GM19025 (cell line): ENCODE measurements at regions not wholly inside any gene's neighbourhood (a gene's known extent, or its start where the extent isn't known, plus 50 kb on each side); places are given as distances from the start of the nearest gene placed in this dataset.
"Not testable (repeated sequence)": the region's sequence is repeated elsewhere in the genome, so short reads cannot be mapped to it uniquely, and the experiment has no call there.

Experiments
- ATAC-seq: cut with Tn5 transposase; IDR thresholded peaks from one replicate; pipeline ENCODE4 v1.9.1; 2021; ENCODE audit warnings: mild to moderate bottlenecking, low read depth, moderate library complexity; ENCODE audit not compliant: unreplicated experiment

DNA sequence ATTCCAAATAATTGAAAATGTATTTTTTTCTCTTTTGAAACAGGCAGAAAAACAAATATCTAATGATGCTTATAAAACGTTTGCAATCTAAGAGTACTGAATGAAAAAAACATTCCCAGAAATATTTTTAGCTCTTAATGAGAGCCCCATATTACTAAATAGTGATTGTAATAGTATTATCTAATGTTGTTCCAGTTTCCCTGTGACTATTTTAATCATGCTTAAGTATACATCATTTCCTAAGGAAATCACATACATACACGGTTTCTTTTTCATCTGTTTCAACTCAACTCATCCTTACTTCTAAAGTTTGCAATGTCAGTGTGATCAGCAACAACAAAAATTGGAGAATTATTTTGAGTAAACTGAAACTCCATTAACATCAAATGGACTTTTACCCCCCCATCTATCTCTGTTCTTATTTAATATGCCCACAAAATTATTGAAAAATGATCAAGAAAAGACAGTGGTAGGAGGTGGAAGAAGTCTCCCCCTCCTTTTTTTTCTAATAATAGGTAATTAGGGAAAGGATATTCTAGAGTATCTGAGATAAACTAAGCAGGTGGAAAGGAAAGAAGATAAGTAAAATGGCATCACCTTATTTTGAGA is 530.1 kb upstream of the ATP2B1 start:
- ATAC-seq = no peak

DNA sequence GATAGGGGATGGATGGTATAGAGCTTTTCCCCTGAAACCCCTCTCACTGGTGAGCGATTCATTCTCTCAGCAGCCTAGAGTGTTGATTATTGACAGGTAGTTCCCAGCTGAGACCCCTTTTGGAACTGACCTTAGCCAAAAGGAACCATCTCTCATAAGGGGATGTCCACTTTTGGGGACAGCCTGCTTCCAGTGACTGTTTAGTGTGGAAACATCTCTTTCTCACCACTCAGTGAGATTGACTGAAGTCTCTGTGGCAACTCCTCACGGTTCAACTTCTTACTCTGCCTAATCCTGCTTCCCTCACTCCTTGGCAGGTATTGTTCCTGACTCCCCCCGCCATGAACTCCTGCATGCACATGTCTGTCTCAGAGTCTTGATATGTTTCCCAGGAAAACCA is 529.2 kb upstream of the ATP2B1 start:
- no peak for ATAC-seq

DNA sequence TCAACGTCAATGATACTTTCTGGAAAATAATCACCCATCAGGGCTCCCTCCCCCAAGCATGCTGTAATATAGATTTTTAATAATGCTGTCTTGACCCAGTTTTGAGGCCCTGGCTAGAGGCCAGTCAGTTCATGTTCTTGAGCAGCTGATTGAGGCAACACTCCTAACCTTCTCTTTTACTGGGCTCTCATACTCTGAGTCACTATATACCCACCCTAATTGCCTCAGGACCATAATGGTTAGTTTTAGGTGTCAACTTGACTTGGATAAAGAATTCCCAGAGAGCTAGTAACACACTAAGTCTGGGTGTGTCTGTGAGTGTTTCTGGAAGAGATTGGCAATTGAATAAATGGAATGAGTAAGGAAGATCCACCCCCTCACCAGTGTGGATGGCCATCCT is 527.0 kb upstream of the ATP2B1 start:
- ATAC-seq = no peak

DNA sequence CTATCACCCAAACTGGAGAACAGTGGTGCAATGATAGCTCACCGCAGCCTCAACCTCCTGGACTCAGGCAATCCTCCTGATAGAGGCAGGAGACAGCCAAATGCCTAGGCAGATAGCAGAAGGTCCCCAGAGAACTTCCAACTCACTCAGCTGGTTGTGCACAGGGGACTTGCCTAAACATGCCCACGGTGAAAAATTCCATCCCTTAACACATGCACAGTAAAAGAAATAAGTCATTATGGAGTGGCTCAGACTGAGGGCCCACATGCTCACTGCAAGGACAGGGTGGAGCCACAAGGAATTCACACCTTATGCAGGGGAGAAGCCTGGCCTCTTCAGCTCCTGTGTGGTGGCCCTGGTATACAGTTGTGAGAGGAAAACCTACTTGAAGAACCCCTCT is 525.8 kb upstream of the ATP2B1 start:
- no peak for ATAC-seq

DNA sequence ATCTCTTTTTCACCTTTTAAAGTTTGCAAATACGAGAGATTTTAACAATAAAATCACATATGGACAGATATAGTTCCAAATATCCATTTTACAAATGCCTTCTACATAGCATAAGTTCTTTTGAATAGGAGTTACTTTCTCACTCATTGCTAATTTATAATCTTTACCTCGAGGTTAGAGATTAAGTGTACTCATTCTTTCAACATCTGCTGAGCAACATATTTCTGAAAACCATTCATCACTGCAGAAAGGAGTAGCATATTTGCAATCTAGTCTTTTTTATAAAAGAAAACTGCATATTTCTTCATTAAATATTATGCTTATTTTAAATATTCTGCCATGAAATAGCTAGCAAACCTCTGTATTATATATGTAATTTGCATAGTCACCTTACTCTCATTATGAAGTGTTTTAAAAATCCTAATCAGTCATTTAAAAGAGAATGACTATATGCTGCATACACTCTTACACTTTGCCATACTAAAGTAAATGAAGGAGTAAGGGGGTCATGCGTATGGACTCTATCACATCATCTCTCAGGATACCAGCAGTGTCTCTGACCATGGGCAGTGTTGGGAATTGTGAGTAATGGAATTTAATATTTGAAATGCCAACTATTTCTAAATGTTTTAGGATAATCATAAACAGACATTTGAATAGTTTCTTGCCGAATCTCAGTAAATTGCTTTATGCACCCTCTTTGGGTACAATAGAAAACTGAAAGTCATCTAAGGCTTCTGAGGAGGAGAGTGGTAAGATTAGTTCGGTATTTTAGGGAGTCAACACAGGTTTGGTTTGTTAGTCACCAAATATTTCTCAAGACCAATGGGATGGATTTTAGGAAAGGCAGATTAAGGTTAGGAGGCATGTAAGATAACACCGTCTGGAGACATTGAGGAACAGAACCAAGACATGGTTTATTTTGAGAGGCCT is 524.8 kb upstream of the ATP2B1 start:
- ATAC-seq = no peak

DNA sequence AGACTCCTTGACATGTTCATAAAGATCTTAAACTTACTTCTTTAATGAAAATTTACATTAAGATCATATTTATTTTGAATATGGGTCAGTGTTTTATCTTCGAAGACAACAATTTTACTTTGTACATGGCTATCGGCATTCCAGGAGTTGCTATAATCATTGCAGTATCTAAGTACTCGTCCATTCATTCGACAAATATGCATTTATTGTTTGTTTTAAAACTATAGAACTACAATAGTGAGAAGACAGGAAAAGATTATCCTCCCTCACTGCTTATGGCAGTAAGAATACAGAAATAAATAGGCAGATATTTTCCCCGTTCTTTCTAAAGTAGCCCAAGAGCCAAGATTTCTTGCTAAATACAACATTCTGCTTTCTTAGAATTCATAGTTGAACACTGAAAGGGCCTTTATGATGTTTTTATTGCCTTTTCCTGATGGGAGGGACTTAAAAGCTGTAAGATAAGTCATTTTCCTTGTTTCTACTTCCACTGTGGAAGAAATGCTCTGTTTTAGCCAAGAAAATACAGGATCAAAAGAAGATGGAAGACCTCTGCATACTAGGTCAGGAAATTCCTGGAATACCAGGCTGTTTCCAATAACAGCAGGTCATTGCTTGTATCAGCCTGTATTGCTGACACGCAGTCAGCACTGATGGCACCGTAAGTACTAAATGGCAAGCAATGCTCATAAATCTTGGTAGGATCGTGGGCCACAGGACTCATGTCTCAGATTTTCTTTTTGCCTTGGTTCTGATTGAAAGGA is 521.0 kb upstream of the ATP2B1 start:
- ATAC-seq = no peak

DNA sequence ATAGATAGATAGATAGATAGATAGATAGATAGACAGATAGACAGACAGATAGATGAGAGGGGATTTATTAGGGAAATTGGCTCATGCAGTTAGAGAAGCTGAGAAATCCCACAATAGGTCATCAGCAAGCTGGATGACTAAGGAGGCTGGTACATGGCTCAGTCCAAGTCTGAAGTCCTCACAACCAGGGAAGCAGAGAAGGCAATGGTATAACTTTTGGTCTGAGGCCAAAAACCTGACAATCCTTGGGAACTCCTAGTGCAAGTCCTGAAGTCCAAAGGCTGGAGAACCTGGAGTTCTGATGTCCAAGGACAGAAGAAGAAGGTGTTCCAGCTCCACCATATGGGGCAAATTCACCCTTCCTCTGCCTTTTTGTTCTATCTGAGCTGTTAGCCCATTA is 517.6 kb upstream of the ATP2B1 start:
- ATAC-seq = no peak

DNA sequence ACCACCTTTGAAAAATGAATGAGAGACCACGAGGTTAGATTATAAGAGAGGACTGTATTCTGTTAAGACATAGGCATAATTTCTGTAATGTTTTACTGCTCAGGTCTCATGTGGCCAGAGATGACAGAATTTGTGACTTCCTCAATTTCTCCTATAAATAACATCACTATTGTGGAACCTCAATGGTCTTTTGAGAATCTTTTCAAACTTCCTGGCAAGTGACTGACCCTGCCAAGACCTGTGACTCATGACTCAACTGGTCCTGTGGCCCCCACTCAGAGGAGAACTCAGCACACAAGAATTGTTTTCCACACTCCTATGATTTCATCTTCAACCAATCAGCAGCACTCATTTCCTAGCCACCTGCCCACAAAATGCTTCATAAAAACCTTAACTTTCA is 508.2 kb upstream of the ATP2B1 start:
- no peak for ATAC-seq

DNA sequence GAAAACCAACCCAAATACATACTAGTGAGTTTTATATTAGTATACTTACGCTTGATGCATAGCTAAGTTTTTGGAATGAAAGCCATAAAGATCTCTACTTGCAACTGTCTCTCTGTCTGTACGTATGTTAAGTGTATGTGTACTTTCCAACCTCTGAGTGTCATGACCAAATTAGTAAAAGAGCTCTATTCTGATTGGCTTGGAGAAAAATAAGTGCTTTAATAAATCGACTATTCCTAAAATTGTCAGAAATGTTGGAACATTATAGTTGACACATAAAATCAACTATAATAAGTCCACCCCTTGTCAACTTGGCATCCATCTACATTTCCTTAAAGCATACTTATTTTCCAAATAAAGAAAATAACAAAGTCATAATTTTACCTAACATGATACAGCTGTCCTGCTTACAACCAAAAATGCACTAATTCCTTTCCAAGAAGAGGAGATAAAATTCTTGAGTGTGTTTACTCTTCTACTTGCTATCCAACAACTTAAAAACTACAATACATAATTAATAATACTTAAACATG is 507.4 kb upstream of the ATP2B1 start:
- ATAC-seq = no peak

DNA sequence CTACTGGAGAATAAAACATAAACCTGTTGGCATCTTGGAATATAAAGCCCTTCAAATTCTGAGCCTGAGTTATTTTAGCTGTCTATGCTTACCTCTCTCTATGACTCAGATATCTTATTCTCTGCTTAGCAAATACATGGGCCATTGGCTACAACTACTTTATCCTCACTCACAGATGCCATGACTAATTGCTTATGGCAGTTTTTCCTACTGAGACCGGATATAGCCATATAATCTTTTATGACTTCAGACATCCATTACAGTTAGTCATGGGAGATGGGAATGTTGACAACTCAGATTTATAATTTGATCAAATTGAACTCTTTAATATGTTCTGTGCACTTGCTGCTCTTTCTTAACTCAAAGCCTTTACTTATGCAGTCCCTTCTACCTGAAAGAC is 502.4 kb upstream of the ATP2B1 start:
- ATAC-seq = no peak

DNA sequence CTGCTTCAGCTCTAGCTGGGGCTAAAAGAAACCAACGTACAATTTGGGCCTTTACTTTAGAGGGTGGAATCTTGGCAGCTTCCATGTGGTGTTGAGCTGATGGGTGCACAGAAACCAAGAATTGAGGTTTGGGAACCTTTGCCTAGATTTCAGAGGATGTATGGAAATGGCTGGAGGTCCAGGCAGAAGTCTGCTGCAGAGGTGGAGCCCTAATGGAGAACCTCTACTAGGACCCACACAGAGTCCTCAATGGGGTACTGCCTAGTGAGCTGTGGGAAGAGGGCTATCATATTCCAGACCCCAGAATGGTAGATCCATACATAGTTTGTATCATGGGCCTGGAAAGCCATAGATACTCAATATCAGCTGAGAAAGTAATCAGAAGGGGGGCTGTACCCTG is 500.4 kb upstream of the ATP2B1 start:
- ATAC-seq = no peak

DNA sequence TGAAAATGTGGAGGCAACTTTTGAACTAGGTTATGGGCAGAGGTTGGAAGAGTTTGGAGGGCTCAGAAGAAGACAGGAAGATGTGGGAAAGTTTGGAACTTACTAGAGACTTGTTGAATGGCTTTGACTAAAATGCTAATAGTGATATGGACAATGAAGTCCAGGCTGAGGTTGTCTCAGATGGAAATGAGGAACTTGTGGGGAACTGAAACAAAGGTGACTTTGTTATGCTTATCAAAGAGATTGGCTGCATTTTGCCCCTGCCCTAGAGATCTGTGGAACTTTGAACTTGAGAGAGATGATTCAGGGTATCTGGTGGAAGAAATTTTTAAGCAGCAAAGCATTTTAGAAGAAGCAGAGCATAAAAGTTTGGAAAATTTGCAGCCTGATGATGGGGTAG is 499.7 kb upstream of the ATP2B1 start:
- not testable (repeated sequence) for ATAC-seq

DNA sequence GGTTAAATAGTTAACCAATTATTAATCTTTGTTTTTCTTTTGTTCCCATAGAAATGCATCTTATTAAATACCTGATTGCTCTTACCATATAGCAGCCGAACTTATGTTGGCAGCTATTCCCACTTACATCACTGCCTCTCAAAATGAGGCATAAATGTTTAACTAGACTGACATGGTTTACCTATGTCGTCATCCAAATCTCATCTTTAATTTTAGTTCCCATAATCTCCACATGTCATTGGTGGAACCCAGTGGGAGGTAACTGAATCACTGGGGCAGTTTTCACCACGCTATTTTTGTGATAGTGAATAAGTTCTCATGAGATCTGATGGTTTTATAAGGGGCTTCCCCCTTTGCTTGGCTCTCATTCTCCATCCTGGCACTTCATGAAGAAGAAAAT is 499.2 kb upstream of the ATP2B1 start:
- ATAC-seq = no peak

DNA sequence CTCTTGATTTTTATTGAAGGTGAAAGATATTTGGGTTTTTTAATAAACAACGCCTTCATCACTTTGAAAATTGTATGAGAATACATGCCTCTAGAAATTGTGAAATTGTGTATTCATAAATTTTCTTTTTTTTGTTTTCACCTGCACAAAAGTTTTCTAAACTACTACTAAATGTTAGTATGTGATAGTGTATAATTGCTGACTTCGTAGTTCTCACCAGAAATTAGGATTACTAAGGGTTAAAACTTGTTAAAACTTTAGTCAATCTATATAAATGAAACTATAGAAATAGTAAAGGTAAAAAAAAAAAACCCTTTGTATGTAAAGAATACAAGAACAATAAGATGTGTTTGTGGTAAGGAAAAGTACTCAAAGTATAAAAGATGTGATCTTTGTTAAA is 496.5 kb upstream of the ATP2B1 start:
- no peak for ATAC-seq

DNA sequence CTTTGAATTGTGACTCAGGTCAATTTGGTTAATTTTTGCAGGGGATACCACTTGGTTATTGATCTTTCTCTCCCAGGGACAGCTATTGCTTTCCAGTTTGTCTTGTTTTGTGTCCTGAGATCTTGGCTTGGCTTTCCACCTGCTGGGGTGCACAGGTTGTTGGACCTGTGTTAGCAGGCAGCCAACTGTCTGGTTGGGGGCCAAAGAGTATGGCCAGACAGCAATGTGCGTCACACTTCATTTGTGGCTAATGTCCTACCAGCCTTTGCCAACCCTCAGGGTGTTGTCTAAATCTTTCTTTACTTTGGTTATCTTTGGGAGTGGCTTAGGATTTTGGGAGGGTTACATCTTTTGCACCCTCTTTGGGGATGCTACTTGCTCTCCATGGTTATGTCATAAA is 494.9 kb upstream of the ATP2B1 start:
- no peak for ATAC-seq

DNA sequence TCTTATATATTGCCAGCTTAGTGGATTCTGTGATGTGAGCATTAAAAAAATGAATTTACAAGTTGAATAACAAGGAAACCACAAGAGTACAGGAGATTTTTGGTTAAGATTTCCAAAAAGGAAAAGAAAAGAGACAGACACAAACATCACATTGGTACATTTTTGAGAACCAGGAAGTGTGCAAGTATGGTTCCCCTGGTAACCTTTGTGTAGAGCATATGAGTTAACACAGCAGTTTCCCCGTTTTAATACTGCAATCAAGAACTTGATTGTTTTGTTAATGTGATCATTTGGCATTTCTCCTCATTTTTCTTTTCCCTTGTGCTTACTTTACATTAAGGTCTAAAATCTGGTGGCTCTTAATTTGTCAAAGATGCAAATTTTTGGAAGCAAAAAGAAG is 490.4 kb upstream of the ATP2B1 start:
- no peak for ATAC-seq

DNA sequence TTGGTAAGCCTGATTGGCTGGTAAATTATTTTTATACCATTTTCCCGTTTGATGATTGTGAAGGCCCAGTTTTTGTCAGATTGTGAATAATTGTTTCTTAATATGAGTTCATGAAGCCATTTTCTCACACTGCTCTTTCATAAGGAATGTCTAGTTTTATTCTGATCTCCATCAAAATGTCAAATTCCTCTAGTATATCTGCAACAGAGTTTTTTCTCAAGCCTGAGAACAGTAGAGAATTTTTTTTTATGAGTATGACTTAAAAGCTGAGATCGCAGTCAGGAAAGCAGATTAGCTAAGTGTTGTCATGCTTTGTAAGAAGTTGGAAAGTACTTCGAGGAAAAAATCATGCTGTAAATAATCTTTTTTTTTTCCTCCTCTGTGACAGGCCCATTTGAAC is 484.9 kb upstream of the ATP2B1 start:
- no peak for ATAC-seq

DNA sequence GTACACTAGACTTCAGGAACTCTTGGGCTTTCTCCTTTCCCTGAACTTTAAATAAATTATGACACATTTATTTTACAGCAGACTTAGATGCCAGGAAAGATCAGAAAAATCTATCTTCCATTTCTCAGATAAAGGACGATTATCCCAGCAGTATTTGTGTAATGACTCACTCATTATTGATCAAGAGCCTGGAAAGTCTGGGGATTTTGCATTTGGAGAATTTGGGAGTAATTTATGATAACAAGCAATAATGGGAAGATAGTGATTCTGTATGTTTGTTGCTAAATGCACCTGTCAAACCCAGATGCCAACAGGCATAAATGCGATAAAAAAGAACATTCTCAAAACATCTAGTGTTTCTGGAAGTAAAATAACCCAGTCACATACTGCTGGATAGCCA is 480.2 kb upstream of the ATP2B1 start:
- no peak for ATAC-seq

DNA sequence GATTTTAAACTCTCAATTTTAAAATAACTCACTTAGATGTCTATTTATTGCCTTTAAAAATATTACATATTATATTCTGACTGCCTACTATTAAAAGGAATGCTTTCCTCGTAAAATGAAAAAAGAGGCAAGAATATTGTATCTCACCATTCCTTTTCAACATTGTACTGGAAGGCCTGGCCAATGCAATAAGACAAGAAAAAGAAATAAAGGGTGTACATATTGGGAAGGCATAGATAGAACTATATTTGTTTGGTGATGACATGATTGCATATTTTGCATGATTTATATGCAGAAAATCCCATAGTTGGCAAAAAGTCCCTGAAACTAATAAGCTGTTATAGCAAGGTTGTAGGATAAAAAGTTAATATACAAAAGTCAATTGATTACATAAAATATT is 474.6 kb upstream of the ATP2B1 start:
- ATAC-seq = no peak

DNA sequence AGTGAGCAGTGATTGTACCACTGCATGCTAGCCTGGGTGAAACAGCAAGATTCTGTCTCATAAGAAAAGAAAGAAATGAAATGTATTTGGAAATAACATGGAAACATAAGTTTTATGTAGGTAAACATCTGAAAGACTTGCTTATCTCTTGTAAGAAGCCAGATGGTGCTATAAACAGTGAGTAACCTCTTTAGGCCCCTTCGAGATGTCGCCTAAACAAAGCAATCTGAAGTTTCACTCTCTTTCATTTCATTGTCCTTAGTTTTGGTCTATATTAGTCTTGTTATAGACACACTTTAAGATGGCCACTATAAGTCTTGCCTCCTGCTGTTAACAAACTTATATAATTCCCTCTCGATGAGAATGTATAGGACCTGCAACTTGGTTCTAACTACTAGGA is 472.6 kb upstream of the ATP2B1 start:
- ATAC-seq = no peak

DNA sequence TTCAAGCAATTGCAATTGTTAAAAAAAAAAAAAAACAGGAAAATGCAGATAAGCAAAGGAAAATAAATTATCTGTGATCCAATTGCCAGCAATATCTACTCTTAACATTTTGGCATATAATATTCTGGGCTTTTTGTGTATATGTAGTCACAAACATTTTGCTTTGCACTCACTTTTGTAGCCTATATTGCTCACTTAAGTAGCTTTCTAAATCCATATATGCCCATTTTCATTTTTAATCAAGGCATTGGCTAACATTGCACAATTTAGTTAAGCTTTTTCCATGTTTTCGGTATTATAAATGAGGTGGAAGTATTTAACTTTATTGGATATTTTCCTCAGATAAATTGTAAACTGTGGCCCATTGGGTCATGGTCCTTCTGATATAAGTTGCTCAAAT is 466.3 kb upstream of the ATP2B1 start:
- no peak for ATAC-seq
